Motor neuron (in vitro differentiated cells): ENCODE measurements at regions not wholly inside any gene's neighbourhood (a gene's known extent, or its start where the extent isn't known, plus 50 kb on each side); places are given as distances from the start of the nearest gene placed in this dataset.

Experiments
- ATAC-seq, 8 experiments: fragments of 200-7000 bp; cut with Tn5 transposase; replicated peaks in 6 of 8; 2 replicates each; pipeline ENCODE4 v1.8.0; 2021; ENCODE audit warnings: mild to moderate bottlenecking in 8 of 8, moderate library complexity in 8 of 8
- H3K27ac ChIP-seq, 2 donors: fragments of 250-450 bp; sonication (Bioruptor Pico); 2 replicates each; pipeline ENCODE4 v1.9.0; 2021; ENCODE audit warnings: antibody characterized with exemption in 2 of 2, mild to moderate bottlenecking in 2 of 2, moderate library complexity in 1 of 2
- H3K4me1 ChIP-seq, 2 donors: fragments of 250-450 bp; sonication (Bioruptor Pico); replicated peaks in 1 of 2; 2 replicates each; pipeline ENCODE4 v1.6.1; 2021; ENCODE audit warnings: antibody characterized with exemption in 2 of 2, mild to moderate bottlenecking in 2 of 2, moderate library complexity in 1 of 2
- H3K4me3 ChIP-seq, 5 donors: fragments of 250-450 bp; sonication (Bioruptor Pico); 2 replicates each; pipeline ENCODE4 v1.9.0; 2021; ENCODE audit warnings: antibody characterized with exemption in 5 of 5, mild to moderate bottlenecking in 5 of 5, moderate library complexity in 4 of 5
- WGBS, 10 experiments: fragments of 450-650 bp; shearing (Covaris generic); methylation state at CpG; one replicate each; pipeline ENCODE4 v1.0.0; 2022; 5-methylcytosine and 5-hydroxymethylcytosine counted together
- in situ Hi-C, 9 experiments: fragments of 400-800 bp; cut with MboI; loops; one replicate each; pipeline ENCODE4 v1.15.0; 2021; ENCODE audit warnings: low sequenced_read_pairs in 9 of 9, low pct_unique_long_range_greater_than_20kb in 2 of 9; ENCODE audit not compliant: unreplicated experiment in 9 of 9

DNA sequence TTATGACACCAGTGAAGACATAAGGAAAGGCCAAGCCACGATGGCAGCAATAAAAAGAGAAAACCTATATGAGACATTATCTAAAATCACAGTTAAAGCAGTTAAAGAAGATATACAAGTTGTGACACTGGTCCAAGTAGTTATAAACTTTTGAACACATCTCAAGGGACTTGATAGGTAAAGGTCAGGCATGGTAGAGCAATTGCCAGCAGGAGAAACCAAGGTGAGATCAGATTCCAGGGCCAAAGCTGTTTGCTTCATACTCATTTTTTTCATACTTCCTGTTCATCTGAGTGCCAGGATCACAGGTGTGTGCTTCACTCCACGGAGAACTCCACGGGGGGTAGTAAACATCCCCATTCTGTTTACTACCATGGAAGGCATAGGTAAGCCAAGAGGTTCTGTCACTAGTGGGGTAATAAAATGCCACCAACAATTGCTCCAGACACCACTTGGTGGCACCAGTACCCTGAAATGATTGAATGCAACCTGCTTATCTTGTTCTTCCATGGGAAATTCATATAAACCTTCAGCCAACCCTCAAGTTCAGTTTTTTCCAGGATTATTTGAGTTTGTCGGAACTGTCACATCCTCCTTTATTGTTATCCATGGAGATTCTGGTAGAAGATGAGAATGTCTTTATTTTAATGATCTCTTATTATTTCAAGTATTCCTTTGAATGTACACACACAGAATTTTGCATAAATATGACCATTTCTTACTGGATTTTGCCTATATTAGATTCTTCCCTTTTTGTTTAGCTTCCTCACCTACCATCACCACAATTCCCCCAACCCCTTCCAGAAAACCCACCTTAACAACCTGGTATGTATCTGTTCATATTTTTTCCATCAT, 59.2 kb upstream of the TSPAN8 start:
- WGBS, 10 experiments: 0 to 100% (median 83%) methylated on average over 1 to 4 of the region's 4 CpGs
- no peak overlapping the region for H3K4me3 ChIP-seq
- in situ Hi-C loops: loop anchor here in 1 of 9 experiments (25.0 kb wide), 1 partner anchor 170 kb away; no protein-coding TSS in a partner anchor

DNA sequence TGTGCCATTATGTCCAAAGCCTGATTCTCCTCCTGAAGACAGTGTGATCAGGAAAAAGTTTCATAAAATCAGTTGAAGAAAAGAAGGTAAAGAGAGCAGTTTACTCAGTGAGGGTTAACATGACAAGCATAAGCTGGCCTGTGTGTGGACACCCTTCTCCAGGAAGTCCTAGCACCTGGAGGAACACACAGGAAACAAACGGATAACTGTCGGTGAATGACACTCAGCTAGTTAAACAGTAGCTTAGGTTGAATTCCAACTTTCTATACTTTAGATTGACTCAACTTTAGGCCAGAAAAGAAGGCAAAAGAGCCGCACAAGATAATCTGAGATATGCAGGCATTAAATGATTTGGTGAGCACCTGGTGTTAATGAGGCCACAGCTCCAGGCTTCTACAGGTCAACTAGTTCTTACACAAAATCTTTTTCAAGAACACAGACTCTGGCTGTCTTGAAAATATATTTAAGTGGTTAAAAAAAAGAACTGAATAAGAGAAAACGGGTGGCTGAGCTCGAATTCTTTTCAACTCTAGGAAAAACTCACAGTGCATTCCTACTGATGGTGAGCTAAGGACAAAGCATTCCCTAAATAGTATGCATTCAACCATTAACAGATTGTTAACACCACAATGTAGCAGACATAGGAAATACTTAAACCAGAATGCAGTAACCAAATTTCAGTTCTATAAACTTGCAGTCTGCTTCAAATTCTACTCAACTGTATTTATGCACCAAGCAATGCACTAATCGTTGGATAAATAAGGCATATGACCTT, 56.9 kb upstream of the TSPAN8 start:
- ATAC-seq: no peak
- WGBS, 10 experiments: 0 to 42% (median 24%) methylated on average over 2 to 6 of the region's 6 CpGs; no CpG with 5 or more reads in 1 of the 10 experiments
- in situ Hi-C loops: loop anchor here in 1 of 9 experiments (25.0 kb wide), 1 partner anchor 173 kb away; no protein-coding TSS in a partner anchor
- no peaks in the 10 kb centered on the region for H3K4me1 ChIP-seq
- H3K4me3 ChIP-seq: no peak overlapping the region
- H3K27ac ChIP-seq: no peak overlapping the region

More for the DNA sequence above, 59.2 kb upstream of the TSPAN8 start:
- Histone ChIP-seq H3K4me1 (no peaks in the 10 kb centered on the region), H3K27ac (no peak overlapping the region)
- peak in 3 of 8 experiments; percentile 47 to 70 (median 49) for ATAC-seq

DNA sequence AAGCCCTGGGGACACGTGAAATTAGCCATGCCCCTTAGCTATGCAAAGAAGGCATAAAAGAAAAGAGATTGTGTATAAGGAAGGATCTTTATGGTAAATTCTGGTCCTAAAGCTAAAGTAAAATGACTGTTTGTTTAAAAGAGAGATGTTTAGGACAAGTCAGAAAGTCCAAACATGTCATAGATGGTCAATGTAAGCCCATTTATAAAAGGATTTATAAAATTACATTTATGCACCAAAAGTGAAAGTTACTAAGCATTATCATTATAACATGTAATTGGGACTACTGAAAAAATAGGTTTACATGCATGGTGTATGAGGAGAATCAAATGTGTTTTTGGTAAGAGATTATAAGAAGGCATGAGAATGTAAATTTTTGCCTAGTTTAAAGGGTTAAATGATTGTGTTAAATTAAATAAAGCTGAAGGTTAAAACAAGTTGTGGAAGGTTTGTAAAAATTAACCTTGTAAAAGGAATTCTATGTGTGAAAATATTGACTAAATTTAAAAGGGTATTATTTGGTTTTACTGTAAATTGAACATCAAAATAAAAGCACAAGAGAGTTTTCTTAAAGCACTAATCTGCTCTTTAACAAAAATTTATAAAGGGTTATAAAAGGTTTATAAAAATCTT, 50.4 kb upstream of the TSPAN8 start:
- in situ Hi-C loops: loop anchor here in 1 of 9 experiments (25.0 kb wide), 1 partner anchor 179 kb away; no protein-coding TSS in a partner anchor
- Histone ChIP-seq H3K4me1 (no peaks in the 10 kb centered on the region), H3K27ac (no peak overlapping the region), H3K4me3 (no peak overlapping the region)
- ATAC-seq: no peak
- WGBS, 10 experiments: 0 to 100% (median 0%) methylated on average over 1 of the region's 1 CpG; no CpG with 5 or more reads in 1 of the 10 experiments
